ENCODE measurements at regions not wholly inside any gene's neighbourhood (a gene's known extent, or its start where the extent isn't known, plus 50 kb on each side); places are given as distances from the start of the nearest gene placed in this dataset.

GRCh38 chr3:164049847-164050246 is 1028.4 kb downstream of the SI start:
- TF ChIP-seq CTCF (conservative IDR thresholded peaks at IDR 0.05; ENCODE audit: low read depth, low read length) (no peak), EZH2 (IDR thresholded peaks at IDR 0.05; ENCODE audit: borderline replicate concordance, low read depth, low read length, poor library complexity, severe bottlenecking) (no peak)

All from A673 (cell line).